Activated T-helper 9 cell treated with anti-CD3 and anti-CD28 coated beads, Interleukin-2, amount 50 U/mL, for 16 hours (primary cell): ENCODE measurements at regions not wholly inside any gene's neighbourhood (a gene's known extent, or its start where the extent isn't known, plus 50 kb on each side); places are given as distances from the start of the nearest gene placed in this dataset.
"Not testable (repeated sequence)": the region's sequence is repeated elsewhere in the genome, so short reads cannot be mapped to it uniquely, and the experiment has no call there.

ENCODE experiments used
- DNase-seq: peaks from one replicate; pipeline ENCODE4 v3.0.0-alpha.2; 2020; ENCODE audit warnings: low read depth

DNA sequence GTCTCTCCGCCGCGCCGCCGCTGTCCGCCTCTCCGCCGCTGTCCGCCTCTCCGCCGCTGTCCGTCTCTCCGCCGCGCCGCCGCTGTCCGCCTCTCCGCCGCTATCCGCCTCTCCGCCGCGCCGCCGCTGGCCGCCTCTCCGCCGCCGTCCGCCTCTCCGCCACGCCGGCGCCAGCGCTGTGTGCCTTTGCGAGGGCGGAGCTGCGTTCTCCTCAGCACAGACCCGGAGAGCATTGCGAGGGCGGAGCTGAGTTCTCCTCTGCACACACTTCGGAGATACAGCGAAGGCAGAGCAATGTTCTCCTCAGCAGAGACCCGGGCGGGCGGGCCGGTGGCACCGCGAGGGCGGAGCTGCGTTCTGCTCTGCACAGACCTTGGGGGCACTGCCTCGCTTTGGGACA is 327.4 kb upstream of the PLGLB1 start:
- not testable (repeated sequence) for DNase-seq

DNA sequence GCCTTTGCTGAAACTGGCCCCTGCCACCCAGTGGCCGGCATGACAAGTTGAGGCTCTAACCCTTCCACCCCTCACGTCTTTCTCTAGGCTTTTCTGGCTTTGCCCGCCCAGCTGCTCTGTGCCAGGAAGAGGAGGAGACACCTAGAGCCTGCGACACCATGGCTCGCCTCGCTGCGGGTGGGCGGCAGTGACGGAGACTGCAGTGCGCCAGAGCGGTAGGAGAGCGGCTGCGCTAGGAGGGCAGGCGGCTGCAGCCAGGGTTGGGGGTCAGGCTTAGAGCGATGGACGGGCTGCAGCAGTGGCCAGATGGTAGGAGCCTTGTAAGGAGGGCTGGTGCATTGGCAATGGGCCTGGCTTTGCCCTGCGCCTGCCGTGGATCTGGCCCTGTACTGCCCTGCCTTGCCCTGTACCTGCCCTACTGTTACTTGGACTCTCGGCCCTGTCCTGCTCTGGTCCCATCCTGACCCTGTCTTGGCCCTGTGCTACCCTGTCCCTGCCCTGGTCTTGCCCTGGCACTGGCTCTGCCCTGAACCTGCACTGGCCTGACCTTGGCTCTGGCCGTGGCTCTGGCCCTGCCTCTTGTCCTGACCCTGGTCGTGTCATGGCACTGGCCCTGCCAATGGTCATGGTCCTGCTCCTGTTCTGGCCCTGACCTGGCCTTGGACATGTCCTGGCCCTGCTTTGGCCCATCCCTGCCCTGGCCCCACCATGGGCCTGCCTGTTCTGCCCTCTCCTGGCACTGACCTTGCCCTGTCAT is 330.7 kb upstream of the PLGLB1 start:
- not testable (repeated sequence) for DNase-seq

DNA sequence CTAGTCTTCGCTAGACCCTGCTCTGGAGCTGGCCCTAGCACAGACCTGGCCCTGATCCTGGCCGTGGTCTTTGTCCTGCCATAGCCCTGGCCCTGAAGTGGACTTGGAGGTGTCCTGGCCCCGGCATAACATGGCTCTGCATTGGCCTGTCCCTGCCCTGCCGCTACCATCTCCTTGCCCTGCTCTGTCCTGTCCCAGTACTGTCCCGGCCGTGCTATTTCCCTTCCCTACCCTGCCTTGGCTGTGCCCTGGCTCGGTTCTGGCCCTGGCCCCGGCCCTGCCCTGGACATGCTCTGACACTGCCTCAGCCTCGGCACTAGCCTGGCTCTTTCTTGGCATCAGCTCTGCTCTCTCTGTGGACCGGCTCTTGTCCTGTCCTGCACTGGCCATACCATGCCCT is 331.8 kb upstream of the PLGLB1 start:
- not testable (repeated sequence) for DNase-seq

DNA sequence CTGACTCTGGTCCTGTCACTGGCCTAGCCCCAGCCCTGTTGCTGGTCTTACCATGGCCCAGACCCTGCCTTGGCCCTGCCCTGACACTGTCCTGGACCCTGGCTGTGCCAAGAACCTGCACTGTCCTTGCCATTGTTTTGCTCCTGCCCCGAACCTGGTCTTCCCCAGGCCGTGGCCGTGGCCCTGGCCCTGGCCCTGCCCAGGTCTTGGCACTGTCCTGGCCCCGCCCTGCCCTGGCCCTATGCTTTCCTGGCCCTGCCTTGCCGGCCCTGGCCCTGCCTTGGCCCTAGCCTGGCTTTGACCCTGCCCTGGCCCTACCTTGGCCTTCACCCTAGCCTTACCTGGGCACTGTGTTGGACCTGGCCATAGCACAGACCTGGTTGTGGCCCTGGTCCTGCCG is 332.5 kb upstream of the PLGLB1 start:
- DNase-seq = not testable (repeated sequence)

DNA sequence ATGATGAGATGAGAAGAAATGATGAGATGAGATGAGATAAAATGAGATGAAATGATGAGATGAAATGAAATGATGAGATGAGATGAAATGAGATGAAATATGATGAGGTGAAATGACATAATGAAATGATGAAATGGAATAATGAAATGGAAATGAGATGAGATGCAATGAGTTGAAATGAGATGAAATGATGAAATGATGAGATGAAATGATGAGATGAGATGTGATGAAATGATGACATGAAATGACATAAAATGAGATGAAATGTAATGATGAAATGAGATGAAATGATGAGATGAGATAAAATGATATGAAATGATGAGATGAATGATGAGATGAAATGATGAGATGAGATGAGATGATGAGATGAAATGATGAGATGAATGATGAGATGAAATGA is 338.6 kb upstream of the PLGLB1 start:
- DNase-seq = not testable (repeated sequence)

DNA sequence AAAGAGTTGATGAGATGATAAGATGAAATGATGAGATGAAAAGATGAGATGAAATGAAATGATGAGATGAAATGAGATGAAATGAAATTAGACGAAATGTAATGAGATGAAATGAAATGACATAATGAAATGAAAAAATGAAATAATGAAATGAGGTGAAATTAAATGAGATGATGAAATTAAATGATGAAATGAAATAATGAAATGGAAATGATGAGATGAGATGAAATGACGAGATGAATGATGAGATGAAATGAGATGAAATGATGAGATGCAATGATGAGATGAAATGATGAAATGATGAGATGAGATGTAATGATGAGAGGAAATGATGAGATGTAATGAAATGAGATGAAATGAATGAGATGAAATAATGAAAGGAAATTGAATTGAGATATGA is 339.3 kb upstream of the PLGLB1 start:
- not testable (repeated sequence) for DNase-seq

DNA sequence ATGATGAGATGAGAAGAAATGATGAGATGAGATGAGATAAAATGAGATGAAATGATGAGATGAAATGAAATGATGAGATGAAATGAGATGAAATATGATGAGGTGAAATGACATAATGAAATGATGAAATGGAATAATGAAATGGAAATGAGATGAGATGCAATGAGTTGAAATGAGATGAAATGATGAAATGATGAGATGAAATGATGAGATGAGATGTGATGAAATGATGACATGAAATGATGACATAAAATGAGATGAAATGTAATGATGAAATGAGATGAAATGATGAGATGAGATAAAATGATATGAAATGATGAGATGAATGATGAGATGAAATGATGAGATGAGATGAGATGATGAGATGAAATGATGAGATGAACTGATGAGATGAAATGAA is 340.2 kb upstream of the PLGLB1 start:
- DNase-seq = not testable (repeated sequence)

DNA sequence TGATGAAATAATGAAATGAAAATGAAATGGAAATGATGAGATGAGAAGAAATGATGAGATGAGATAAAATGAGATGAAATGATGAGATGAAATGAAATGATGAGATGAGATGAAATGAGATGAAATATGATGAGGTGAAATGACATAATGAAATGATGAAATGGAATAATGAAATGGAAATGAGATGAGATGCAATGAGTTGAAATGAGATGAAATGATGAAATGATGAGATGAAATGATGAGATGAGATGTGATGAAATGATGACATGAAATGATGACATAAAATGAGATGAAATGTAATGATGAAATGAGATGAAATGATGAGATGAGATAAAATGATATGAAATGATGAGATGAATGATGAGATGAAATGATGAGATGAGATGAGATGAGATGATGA is 342.7 kb upstream of the PLGLB1 start:
- not testable (repeated sequence) for DNase-seq

DNA sequence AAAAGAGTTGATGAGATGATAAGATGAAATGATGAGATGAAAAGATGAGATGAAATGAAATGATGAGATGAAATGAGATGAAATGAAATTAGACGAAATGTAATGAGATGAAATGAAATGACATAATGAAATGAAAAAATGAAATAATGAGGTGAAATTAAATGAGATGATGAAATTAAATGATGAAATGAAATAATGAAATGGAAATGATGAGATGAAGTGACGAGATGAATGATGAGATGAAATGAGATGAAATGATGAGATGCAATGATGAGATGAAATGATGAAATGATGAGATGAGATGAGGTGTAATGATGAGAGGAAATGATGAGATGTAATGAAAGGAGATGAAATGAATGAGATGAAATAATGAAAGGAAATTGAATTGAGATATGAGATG is 343.4 kb upstream of the PLGLB1 start:
- DNase-seq = not testable (repeated sequence)

DNA sequence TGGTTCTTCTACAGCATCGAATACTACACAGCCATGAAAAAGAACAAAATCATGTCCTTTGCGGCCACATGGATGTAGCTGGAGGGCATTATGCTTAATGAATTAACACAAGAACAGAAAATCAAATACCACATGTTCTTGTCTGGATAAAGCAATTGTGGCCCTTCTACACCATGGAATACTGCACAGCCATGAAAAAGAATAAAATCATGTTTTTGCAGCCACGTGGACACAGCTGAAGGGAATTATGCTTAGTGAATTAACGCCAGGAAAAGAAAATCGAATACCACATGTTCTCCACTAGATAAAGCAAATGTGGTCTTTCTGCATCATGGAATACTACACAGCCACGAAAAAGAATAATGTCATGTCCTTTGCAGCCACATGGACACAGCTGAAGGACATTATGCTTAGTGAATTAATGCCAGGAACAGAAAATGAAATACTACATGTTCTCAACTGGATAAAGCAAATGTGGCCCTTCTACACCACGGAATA is 361.8 kb upstream of the PLGLB2 start:
- DNase-seq = not testable (repeated sequence)

DNA sequence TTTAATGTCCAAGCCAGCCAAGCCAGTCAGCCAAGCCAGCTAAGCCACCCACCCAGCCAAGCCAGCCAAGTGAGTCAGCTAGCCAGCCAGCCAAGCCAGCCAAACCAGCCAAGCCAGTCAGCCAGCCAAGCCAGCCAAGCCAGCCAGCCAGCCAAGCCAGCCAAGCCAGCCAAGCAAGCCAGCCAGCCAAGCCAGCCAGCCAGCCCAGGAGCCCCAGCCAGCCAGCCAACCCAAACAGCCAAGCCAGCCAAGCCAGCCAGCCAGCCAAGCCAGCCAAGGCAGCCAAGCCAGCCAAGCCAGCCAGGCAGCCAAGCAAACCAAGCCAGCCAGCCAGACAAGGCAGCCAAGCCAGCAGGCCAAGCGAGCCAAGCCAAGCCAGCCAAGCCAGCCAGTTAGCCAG is 352.1 kb upstream of the PLGLB2 start:
- DNase-seq = not testable (repeated sequence)

DNA sequence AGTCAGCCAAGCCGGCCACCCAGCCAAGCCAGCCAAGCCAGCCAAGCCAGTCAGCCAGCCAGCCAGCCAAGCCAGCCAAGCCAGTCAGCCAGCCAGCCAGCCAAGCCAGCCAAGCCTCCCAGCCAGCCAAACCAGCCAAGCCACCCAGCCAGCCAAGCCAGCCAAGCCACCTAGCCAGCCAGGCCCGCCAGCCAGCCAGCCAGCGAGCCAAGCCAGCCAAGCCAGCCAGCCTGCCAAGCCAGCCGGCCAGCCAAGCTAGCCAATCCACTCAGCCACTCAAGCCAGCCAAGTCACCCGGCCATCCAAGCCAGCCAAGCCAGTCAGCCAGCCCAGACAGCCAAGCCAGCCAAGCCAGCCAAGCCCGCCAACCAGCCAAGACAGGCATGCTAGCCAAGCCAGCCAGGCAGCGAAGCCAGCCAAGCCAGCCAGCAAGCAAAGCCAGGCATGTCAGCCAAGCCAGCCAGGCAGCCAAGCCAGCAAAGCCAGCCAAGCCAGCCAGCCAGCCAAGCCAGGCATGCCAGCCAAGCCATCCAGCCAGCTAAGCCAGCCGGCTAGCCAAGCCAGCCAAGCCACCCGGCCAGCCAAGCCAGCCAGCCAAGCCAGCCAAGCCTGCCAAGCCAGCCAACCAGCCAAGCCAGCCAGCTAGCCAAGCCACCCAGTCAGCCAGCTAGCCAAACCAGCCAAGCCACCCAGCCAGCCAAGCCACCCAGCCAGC is 351.2 kb upstream of the PLGLB2 start:
- DNase-seq = not testable (repeated sequence)

DNA sequence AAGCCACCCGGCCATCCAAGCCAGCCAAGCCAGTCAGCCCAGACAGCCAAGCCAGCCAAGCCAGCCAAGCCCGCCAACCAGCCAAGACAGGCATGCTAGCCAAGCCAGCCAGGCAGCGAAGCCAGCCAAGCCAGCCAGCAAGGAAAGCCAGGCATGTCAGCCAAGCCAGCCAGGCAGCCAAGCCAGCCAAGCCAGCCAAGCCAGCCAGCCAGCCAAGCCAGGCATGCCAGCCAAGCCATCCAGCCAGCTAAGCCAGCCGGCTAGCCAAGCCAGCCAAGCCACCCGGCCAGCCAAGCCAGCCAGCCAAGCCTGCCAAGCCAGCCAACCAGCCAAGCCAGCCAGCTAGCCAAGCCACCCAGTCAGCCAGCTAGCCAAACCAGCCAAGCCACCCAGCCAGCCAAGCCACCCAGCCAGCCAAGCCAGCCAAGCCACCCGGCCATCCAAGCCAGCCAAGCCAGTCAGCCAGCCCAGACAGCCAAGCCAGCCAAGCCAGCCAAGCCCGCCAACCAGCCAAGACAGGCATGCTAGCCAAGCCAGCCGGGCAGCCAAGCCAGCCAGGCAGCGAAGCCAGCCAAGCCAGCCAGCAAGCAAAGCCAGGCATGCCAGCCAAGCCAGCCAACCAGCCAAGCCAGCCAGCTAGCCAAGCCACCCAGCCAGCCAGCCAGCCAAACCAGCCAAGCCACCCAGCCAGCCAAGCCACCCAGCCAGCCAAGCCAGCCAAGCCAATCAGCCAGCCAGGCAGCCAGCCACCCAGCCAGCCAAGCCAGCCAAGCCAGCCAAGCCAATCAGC is 350.4 kb upstream of the PLGLB2 start:
- not testable (repeated sequence) for DNase-seq

DNA sequence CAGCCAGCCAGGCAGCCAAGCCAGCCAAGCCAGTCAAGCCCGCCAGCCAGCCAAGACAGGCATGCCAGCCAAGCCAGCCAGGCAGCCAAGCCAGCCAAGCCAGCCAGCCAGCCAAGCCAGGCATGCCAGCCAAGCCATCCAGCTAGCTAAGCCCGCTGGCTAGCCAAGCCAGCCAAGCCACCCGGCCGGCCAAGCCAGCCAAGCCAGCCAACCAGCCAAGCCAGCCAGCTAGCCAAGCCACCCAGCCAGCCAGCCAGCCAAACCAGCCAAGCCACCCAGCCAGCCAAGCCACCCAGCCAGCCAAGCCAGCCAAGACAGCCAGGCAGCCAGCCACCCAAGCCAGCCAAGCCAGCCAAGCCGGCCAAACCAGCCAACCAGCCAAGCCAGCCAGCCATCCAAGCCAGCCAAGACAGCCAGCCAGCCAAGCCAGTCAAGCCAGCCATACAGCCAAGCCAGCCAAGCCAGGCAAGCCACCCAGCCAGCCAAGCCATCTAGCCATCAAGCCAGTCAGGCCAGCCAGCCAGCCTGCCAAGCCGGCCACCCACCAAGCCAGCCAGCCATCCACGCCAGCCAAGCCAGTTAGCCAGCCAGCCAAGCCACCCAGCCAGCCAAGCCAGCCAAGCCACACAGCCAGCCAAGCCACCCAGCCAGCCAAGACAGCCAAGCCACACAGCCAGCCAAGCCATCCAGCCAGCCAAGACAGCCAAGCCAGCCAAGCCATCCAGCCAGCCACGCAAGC is 349.2 kb upstream of the PLGLB2 start:
- not testable (repeated sequence) for DNase-seq

DNA sequence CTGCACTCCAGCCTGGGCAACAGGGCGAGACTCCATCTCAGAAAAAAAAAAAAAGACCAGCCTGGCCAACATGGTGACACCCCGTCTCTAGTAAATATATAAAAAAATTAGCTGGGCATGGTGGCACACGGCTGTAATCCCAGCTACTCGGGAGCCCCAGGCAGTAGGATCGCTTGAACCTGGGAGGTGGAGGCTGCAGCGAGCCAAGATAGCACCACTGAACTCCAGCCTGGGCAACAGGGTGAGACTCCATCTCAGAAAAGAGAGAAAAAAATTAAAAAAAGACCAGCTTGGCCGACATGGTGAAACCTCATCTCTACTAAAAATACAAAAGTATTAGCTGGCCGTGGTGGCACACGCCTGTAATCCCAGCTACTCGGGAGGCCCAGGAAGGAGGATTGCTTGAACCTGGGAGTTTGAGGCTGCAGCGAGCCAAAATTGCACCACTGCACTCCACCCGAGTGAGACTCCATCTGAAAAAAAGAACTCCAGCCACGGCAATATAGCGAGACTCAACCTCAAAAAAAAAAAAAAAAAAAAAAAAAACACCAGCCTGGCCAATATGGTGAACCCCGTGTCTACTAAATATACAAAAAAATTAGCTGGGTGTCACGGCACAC is 346.1 kb upstream of the PLGLB2 start:
- no peak for DNase-seq

DNA sequence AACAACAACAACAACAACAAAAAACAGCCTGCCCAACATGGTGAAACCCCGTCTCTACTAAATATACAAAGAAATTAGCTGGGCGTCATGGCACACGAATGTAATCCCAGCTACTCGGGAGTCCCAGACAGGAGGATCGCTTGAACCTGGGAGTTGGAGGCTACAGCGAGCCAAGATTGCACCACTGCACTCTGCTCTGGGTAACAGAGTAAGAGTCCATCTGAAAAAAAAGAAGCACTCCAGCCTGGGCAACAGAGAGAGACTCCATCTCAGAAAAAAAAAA is 344.1 kb upstream of the PLGLB2 start:
- no peak for DNase-seq

DNA sequence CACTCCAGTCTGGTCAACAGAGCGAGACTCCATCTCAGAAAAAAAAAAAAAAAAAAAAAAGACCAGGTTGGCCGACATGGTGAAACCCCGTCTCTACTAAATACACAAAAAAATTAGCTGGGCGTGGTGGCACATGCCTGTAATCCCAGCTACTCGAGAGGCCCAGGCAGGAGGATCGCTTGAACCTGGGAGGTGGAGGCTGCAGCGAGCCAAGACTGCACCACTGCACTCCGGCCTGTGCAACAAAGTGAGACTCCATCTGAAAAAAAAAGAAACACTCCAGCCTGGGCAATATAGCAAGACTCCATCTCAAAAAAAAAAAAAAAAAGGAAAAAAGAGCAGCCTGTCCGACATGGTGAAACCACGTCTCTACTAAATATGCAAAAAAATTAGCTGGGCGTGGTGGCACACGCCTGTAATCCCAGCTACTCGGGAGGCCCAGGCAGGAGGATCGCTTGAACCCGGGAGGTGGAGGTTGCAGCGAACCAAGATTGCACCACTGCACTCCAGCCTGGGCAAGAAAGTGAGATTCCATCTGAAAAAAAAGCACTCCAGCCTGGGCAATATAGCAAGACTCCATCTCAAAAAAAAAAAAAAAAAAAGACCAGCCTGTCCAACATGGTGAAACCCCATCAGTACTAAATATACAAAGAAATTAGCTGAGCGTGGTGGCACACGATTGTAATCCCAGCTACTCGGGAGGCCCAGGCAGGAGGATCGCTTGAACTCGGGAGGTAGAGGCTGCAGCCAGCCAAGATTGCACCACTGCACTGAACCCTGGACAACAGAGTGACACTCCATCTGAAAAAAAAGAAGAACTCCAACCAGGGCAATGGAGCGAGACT is 343.3 kb upstream of the PLGLB2 start:
- not testable (repeated sequence) for DNase-seq

DNA sequence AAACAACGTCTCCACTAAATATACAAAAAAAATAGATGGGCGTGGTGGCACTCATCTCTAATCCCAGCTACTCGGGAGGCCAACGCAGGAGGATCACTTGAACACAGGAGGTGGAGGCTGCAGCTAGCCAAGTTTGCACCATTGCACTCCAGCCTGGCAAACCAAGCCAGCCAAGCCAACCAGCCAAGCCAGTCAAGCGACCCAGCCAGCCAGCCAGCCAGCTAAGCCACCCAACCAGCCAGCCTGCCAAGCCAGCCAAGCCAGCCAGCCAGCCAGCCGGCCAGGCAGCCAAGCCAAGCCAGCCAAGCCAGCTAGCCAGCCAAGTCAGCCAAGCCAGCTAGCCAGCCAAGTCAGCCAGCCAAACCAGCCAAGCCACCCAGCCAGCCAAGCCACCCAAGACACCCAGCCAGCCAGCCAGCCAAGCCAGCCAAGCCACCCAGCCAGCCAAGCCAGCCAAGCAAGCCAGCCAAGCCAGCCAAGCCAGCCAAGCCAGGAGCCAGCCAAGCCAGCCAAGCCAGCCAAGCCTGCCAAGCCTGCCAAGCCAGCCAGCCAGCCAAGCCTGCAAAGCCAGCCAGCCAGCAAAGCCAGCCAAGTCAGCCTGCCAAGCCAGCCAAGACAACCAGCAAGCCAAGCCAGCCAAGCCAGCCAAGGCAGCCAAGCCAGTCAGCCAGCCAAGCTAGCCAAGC is 342.2 kb upstream of the PLGLB2 start:
- not testable (repeated sequence) for DNase-seq

DNA sequence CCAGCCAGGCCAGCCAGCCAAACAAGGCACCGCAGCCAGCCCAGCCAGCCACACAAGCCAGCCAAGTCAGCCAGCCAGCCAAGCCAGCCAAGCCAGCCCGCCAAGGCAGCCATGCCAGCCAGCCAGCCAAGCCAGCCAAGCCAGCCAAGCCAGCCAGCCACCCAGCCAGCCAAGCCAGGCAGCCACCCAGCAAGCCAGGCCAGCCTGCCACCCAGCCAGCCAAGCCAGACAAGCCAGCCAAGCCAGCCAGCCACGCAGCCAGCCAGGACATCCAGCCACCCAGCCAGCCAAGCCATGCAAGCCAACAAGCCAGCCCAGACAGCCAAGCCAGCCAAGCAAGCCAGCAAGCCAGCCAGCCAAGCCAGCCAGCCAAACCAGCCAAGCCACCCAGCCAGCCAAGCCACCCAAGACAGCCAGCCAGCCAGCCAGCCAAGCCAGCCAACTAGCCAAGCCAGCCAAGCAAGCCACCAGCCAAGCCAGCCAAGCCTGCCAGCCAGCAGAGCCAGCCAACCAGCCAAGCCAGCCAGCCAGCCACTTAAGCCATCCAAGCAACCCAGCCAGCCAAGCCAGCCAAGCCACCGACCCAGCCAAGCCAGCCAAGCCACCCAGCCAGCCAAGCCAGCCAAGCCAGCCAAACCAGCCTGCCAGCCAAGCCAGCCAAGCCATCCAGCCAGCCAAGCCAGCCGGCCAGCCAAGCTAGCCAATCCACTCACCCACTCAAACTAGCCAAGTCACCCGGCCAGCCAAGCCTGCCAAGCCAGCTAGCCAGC is 341.3 kb upstream of the PLGLB2 start:
- DNase-seq = not testable (repeated sequence)
